Neural cell (in vitro differentiated cells): ENCODE measurements at regions not wholly inside any gene's neighbourhood (a gene's known extent, or its start where the extent isn't known, plus 50 kb on each side); places are given as distances from the start of the nearest gene placed in this dataset.

Source experiments
- EZH2 ChIP-seq: fragments of 200-600, 300-800 bp; shearing (Covaris generic), sonication (generic); IDR thresholded peaks from 2 replicates; pipeline ENCODE4 v1.6.1; 2014; ENCODE audit warnings: antibody characterized with exemption, low read length, borderline replicate concordance, mild to moderate bottlenecking; ENCODE audit not compliant: insufficient read depth, poor library complexity, severe bottlenecking
- POLR2AphosphoS5 ChIP-seq: IDR thresholded peaks from 2 replicates; pipeline ENCODE4 v1.6.1; 2012

- TF ChIP-seq EZH2 (no peak), POLR2AphosphoS5 (no peak)
Measured at GRCh38 chr10:105643660-105644059, 1002.6 kb downstream of the SORCS3 start.
